Effector memory CD4-positive, alpha-beta T cell (primary cell): ENCODE measurements at regions not wholly inside any gene's neighbourhood (a gene's known extent, or its start where the extent isn't known, plus 50 kb on each side); places are given as distances from the start of the nearest gene placed in this dataset.
"Not testable (repeated sequence)": the region's sequence is repeated elsewhere in the genome, so short reads cannot be mapped to it uniquely, and the experiment has no call there.

ENCODE experiments used
- DNase-seq, 3 donors: peaks; one replicate each; pipeline ENCODE4 v3.0.0-alpha.2; 2020
- H3K27ac ChIP-seq: 2 replicates; pipeline ENCODE4 v1.7.0; 2013; ENCODE audit warnings: mild to moderate bottlenecking, low read length, moderate library complexity; ENCODE audit not compliant: insufficient read depth, poor library complexity, severe bottlenecking
- H3K27me3 ChIP-seq: replicated peaks from 2 replicates; pipeline ENCODE4 v1.7.0; 2013; ENCODE audit warnings: mild to moderate bottlenecking, low read length; ENCODE audit not compliant: insufficient read depth, control insufficient read depth, poor library complexity, severe bottlenecking
- H3K36me3 ChIP-seq: 2 replicates; pipeline ENCODE4 v1.7.0; 2013; ENCODE audit warnings: mild to moderate bottlenecking, low read length, moderate library complexity; ENCODE audit not compliant: control insufficient read depth, insufficient read depth
- H3K4me1 ChIP-seq: 2 replicates; pipeline ENCODE4 v1.7.0; 2013; ENCODE audit warnings: low read length, mild to moderate bottlenecking; ENCODE audit not compliant: control insufficient read depth, insufficient read depth, poor library complexity, severe bottlenecking
- H3K4me3 ChIP-seq: 2 replicates; pipeline ENCODE4 v1.7.0; 2013; ENCODE audit warnings: low read length, low read depth, mild to moderate bottlenecking; ENCODE audit not compliant: insufficient read depth, poor library complexity, severe bottlenecking
- H3K9me3 ChIP-seq: 2 replicates; pipeline ENCODE4 v1.7.0; 2013; ENCODE audit warnings: mild to moderate bottlenecking, low read length, moderate library complexity; ENCODE audit not compliant: control insufficient read depth

DNA sequence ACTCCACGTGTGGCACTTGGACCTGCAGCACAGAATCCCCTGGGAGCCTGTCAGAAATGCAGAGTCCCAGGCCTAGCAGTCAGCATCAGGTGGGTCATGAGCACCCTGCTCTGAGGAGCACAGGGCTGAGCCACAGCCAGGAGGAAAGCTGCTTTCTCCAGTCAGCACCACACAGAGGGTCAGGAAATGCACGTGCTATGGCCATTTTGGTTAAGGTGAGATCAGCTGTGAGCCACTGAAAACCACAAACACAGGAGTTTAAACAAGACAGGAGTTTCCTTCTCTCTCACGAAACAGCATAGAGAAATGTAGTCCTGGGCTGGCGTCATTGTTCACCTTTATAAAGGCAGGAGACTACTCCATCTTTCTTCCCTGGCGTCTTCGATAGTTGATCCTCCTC, 204.5 kb upstream of the SFSWAP start:
- DNase-seq = no peak
- Histone ChIP-seq H3K4me1 (peaks cover 5% of the 10 kb centered on the region), H3K27me3 (no peaks in the 10 kb centered on the region)

DNA sequence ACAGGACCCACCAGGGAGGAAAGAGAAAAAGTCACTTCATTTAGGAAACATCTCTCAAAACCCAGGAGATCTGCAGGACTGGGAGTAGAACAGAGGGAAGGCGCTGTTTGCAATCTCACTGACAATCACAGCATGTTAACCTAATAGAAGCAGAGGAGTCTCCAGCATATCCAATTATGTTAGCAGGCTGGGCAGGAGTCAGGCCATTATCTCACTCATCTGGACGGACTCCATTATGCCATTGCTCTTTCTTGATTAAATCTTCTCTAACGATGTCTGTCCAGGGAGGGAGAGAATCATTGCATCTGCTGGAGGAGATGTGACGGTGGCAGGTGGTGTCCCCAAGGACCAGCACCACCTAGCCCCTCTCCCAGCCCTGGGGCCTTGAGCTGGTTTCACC, 203.8 kb upstream of the SFSWAP start:
- peaks cover 9% of the 10 kb centered on the region for H3K4me1 ChIP-seq
- no peaks in the 10 kb centered on the region for H3K27me3 ChIP-seq
- no peak overlapping the region for H3K27ac ChIP-seq
- H3K9me3 ChIP-seq = no peaks in the 10 kb centered on the region
- H3K36me3 ChIP-seq = no peaks in the 10 kb centered on the region
- no peak overlapping the region for H3K4me3 ChIP-seq
- DNase-seq = no peak

More for the DNA sequence above, 204.5 kb upstream of the SFSWAP start:
- H3K27ac ChIP-seq = no peak overlapping the region
- no peak overlapping the region for H3K4me3 ChIP-seq
- no peaks in the 10 kb centered on the region for H3K9me3 ChIP-seq
- H3K36me3 ChIP-seq = no peaks in the 10 kb centered on the region

DNA sequence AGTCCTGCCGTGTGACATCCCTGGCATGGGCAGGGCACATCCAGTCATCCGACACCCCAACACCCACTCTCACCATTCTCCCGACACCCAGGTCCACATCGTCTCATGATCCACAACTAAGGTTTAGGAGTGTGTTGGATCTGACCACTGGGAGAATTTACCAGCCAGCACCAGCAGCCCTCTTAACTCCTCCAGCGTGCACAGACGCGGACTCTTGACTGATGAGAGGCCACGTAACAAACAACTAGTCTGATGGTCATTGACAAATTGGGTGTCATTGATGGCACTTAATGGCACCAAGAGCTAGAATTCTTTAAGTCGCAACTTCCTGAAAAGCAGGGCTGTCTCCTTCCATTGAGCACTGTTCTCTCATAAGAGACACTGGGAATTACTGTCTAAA, 203.0 kb upstream of the SFSWAP start:
- no peak for DNase-seq
- no peaks in the 10 kb centered on the region for H3K9me3 ChIP-seq
- no peaks in the 10 kb centered on the region for H3K27me3 ChIP-seq
- H3K36me3 ChIP-seq = no peaks in the 10 kb centered on the region
- H3K27ac ChIP-seq = no peak overlapping the region
- no peak overlapping the region for H3K4me3 ChIP-seq
- peaks cover 9% of the 10 kb centered on the region for H3K4me1 ChIP-seq

DNA sequence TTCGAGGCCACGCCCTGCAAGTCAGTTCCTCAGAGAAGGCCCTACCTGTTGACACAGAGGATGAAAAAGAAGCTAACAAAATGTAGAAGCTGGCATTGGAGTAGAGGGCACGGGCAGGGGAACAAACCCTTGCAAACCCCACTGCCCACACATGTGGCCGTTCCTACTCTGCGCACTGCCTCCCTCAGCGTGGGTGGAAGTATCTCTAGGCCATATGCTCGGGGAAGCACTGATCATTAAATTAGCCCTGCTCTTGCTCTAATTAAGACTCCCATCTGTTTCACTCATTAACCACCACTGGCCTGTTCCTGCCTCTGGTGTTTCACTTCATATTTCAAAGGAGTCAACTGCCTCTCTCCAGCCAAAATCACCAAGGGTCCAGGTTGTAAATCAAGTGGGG, 201.2 kb upstream of the SFSWAP start:
- no peak overlapping the region for H3K27ac ChIP-seq
- H3K4me3 ChIP-seq = no peak overlapping the region
- H3K36me3 ChIP-seq = no peaks in the 10 kb centered on the region
- H3K27me3 ChIP-seq = no peaks in the 10 kb centered on the region
- peaks cover 9% of the 10 kb centered on the region for H3K4me1 ChIP-seq
- no peak for DNase-seq
- H3K9me3 ChIP-seq = no peaks in the 10 kb centered on the region

DNA sequence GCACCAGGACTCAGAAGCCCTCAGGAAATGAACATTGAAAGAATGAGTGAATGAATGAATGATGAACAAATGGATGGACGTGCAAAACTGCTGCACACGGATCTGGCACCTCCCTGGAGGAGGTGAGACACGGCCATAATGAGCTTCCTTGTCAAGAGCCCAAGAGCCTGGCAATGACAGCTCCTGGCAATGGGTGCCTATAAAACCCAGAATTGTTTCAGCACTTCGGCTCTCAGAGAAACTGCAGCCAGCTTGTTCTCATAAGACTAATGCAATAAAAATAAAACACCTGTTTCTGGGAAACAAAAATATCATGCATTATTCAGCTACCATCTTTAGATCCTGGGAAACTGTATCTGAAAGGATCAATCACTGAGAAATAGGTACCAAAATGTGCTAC, 200.5 kb upstream of the SFSWAP start:
- no peaks in the 10 kb centered on the region for H3K36me3 ChIP-seq
- DNase-seq = no peak
- H3K27ac ChIP-seq = no peak overlapping the region

DNA sequence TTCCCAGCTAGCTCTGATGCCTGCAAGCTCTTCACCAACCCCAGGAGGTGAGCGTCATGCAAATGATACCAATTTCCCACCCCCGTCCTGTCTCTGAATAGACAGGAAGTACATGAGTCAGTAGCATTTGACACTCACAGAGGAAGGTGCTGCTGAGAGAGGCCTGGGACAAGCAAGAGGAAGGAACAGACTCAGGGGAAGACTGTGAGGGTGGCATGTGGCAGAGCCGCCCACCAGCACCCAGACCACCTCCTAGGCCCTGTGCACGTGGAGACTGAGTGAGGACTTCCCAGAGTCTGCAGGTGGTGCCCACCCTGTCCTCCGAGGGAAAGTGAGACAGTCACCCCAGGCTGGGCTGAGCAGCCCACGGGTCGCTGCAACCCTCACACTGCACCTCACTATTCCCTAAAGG, 199.5 kb upstream of the SFSWAP start:
- Histone ChIP-seq H3K9me3 (no peaks in the 10 kb centered on the region), H3K4me1 (peaks cover 9% of the 10 kb centered on the region), H3K27ac (no peak overlapping the region), H3K4me3 (no peak overlapping the region), H3K36me3 (no peaks in the 10 kb centered on the region), H3K27me3 (no peaks in the 10 kb centered on the region)
- peak; percentile 4 to 16 (median 9) for DNase-seq

More for the DNA sequence above, 200.5 kb upstream of the SFSWAP start:
- no peak overlapping the region for H3K4me3 ChIP-seq
- peaks cover 9% of the 10 kb centered on the region for H3K4me1 ChIP-seq
- H3K27me3 ChIP-seq = no peaks in the 10 kb centered on the region
- H3K9me3 ChIP-seq = no peaks in the 10 kb centered on the region

DNA sequence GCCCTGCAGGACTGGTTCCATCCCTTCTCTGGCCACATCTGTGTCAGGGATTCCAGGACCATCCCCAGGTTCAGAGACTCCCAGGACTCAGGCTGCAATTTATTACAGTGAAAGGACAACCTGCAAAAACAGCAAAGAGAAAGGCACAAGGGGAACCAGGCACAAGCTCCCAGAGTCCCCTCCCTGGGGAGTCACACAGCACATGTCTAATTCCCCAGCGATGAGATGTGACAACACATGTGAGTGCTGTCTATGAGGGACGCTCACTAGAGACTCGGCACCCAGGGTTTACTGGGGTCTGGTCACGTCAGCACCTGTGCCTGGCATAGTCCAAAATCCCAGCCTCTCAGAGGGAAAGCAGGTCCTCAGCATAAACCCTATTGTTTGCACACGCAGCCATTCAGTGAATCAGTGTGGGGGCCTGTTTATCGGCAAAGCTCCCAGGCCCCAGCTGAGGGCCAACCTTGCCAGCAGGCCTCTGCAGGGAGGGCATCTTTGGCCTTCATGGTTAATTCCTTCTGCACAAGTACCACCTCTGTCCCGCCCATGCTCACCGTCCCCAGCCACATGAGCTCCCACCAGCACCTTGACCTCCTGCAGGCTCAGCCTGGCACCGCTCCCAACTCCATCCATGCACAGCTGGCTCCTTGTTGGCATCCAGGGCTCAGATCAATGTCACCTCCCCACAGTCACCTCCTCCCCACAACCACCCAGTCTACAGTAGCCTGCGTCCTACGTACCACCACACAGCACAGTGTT, 198.9 kb upstream of the SFSWAP start:
- Histone ChIP-seq H3K36me3 (no peaks in the 10 kb centered on the region), H3K4me1 (peaks cover 9% of the 10 kb centered on the region), H3K27ac (no peak overlapping the region), H3K27me3 (no peaks in the 10 kb centered on the region), H3K4me3 (no peak overlapping the region), H3K9me3 (no peaks in the 10 kb centered on the region)
- no peak for DNase-seq

DNA sequence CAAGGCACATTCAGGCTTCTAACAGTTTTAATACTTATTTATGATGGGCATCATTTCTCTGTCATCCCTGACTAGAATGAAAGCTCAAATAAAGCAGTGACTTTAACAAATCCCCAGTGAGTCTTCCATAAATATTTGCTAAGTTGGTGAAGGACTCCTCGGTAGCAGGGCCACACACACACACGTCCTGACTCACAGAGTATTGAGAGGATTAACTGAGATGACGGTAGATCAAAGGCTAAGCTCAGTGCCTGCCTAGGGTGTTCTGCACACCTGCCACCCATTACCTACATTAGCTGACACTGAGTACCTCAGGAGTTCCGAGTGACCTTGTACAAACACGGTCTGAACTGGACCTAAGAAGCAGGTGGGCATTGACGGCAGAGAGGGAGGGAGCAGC, 197.3 kb upstream of the SFSWAP start:
- Histone ChIP-seq H3K36me3 (no peaks in the 10 kb centered on the region), H3K4me1 (peaks cover 9% of the 10 kb centered on the region), H3K4me3 (no peak overlapping the region), H3K9me3 (no peaks in the 10 kb centered on the region), H3K27ac (no peak overlapping the region), H3K27me3 (no peaks in the 10 kb centered on the region)
- no peak for DNase-seq

DNA sequence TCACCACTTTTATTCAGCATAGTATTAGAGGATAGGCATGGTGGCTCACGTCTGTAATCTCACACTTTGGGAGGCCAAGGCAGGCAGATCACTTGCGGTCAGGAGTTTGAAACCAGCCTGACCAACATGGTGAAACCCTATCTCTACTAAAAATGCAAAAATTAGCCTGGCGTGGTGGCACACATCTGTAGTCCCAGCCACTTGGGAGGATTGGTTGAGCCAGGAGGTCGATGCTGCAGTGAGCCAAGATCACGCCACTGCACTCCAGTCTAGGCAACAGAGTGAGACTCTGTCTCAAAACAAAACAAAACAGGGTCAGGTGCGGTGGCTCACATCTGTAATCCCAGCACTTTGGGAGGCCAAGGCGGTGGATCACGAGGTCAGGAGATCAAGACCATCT, 190.3 kb upstream of the SFSWAP start:
- H3K27me3 ChIP-seq, H3K4me3 ChIP-seq, H3K36me3 ChIP-seq, DNase-seq, H3K9me3 ChIP-seq, H3K27ac ChIP-seq, H3K4me1 ChIP-seq: not testable (repeated sequence)

DNA sequence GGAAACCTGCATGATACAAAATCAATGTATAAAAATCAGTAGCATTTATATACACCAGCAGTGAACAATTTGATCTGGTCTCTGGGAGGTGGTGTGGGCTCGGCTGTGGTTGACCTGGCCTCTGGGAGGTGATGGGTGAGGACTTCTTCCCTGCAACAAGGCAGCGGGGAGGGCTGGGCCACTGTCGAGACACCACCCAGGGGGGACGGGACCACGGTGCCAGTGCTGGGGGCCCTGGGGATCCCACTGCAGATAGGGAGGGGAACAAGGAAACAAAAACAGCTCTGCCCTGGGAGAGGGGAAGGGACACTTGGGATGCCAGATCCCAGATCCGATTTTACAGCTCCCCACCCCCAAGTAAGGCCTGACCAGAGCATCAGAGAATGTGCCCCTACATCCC, 189.6 kb upstream of the SFSWAP start:
- Histone ChIP-seq H3K4me1 (no peaks in the 10 kb centered on the region), H3K9me3 (no peaks in the 10 kb centered on the region), H3K36me3 (no peaks in the 10 kb centered on the region), H3K4me3 (no peak overlapping the region), H3K27ac (no peak overlapping the region), H3K27me3 (no peaks in the 10 kb centered on the region)
- no peak for DNase-seq
